ENCODE measurements at regions not wholly inside any gene's neighbourhood (a gene's known extent, or its start where the extent isn't known, plus 50 kb on each side); places are given as distances from the start of the nearest gene placed in this dataset.

DNA sequence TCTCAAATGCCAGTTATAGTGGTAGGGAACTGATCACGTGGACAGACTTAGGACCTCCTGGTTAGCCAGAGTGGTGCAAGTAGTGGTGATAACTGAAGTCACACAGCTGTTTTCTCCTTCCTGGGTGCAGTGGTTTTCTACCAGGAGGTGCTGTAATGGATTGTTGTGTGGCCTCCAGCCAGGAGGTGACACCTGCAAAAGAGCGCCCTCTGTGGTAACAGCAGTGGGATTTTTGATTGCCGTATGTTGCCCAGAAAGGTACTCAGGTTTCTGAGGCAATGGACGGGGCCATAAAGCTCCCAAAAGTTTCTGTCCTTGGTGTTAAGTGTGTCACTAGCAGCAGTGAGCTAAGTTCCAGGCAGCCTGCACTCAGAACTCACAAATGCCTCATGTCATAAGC, 1358.1 kb upstream of the DDX18 start:
- Histone ChIP-seq H3K4me3 (no peak overlapping the region), H3K27ac (no peak overlapping the region), H3K27me3 (no peaks in the 10 kb centered on the region), H3K4me1 (no peaks in the 10 kb centered on the region), H3K36me3 (no peaks in the 10 kb centered on the region), H3K9me3 (peaks cover 0 to 21% (median 0%) of the 10 kb centered on the region in 3 donors)
- no peak for DNase-seq
- no peak for TF ChIP-seq POLR2A (IDR thresholded peaks at IDR 0.05)
- TF ChIP-seq, protein P1, sequence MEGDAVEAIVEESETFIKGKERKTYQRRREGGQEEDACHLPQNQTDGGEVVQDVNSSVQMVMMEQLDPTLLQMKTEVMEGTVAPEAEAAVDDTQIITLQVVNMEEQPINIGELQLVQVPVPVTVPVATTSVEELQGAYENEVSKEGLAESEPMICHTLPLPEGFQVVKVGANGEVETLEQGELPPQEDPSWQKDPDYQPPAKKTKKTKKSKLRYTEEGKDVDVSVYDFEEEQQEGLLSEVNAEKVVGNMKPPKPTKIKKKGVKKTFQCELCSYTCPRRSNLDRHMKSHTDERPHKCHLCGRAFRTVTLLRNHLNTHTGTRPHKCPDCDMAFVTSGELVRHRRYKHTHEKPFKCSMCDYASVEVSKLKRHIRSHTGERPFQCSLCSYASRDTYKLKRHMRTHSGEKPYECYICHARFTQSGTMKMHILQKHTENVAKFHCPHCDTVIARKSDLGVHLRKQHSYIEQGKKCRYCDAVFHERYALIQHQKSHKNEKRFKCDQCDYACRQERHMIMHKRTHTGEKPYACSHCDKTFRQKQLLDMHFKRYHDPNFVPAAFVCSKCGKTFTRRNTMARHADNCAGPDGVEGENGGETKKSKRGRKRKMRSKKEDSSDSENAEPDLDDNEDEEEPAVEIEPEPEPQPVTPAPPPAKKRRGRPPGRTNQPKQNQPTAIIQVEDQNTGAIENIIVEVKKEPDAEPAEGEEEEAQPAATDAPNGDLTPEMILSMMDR (IDR thresholded peaks at IDR 0.05): no peak
- WGBS, 2 donors: 78 to 81% methylated on average over 3 to 4 of the region's 4 CpGs
- intact Hi-C loops (cut with DNase I): no loop called here

DNA sequence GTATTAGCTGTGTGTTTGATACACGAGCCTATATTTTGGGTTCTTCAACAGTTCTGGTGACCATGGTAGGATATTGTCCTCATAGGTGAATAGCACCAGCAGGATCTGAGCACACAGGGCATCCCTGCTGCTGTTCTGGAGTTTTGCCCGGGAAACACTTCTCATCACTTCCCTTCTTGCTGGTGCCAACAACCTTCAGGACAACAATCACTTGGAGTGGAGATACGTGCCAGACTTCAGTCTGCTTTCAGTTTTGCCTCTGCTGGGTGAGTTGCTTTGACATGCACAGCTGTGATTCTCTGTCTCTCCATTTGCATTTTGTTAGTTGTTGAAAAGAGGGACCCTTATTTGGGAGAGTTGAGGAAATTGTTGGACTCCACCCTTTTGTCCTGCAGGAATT, 1347.2 kb upstream of the DDX18 start:
- WGBS, 2 donors: 13 to 39% methylated on average over 2 of the region's 3 CpGs
- DNase-seq: no peak
- TF ChIP-seq, protein P1 (IDR thresholded peaks at IDR 0.05): no peak
- no peak for TF ChIP-seq POLR2A (IDR thresholded peaks at IDR 0.05)
- no peaks in the 10 kb centered on the region for H3K36me3 ChIP-seq
- H3K27ac ChIP-seq: no peak overlapping the region
- H3K4me1 ChIP-seq: no peaks in the 10 kb centered on the region
- H3K4me3 ChIP-seq: no peak overlapping the region
- intact Hi-C loops (cut with DNase I): no loop called here
- no peaks in the 10 kb centered on the region for H3K27me3 ChIP-seq
- peaks cover 0 to 14% (median 11%) of the 10 kb centered on the region in 3 donors for H3K9me3 ChIP-seq

DNA sequence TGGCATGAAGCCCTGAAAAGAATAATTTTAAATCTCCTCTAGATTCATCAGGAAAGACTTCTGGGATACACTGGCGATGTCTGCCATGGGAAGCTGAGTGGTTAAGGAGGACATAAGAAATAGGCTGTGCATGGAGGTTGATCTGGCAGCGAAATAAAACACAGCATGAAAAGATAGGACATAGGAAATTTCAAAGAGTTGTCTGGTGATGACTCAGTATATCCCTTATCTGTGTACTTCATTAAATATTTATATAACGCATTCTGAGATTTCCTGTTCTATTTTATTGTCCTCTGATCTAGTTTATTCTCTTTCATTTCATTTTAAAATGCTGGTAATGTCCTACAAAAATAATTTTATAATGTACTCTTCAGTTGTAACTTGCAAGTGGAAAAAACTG, 1337.3 kb upstream of the DDX18 start:
- no peak overlapping the region for H3K4me3 ChIP-seq
- no peak overlapping the region for H3K27ac ChIP-seq
- H3K27me3 ChIP-seq: no peaks in the 10 kb centered on the region
- TF ChIP-seq POLR2A (IDR thresholded peaks at IDR 0.05): no peak
- TF ChIP-seq, protein P1 (IDR thresholded peaks at IDR 0.05): no peak
- WGBS, 2 donors: 63 to 66% methylated on average over 3 of the region's 3 CpGs
- intact Hi-C loops (cut with DNase I): no loop called here
- H3K36me3 ChIP-seq: no peaks in the 10 kb centered on the region
- no peak for DNase-seq
- H3K9me3 ChIP-seq: no peaks in the 10 kb centered on the region
- no peaks in the 10 kb centered on the region for H3K4me1 ChIP-seq

DNA sequence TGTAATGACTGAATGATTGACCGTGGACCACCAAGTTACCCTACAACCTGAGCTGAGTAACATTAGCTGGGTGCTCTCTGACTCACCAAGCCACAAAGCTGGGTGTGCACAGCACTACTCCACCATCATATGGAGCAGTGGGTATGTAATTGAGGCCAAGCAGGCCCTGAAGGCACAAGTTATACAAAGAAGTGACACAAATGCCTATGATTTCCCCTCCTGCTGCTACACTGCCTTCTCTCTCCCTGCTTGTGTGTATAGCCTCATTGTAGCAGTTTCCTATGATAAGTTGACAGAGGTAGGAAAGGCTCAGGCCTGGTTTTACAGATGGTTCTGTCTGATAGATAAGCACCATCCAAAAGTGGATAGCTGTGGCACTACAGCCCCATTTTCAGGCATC, 1327.2 kb upstream of the DDX18 start:
- no peaks in the 10 kb centered on the region for H3K36me3 ChIP-seq
- no peak overlapping the region for H3K27ac ChIP-seq
- no peaks in the 10 kb centered on the region for H3K4me1 ChIP-seq
- H3K4me3 ChIP-seq: no peak overlapping the region
- 70 to 85% methylated on average over 1 of the region's 1 CpG for WGBS, 2 donors
- no peak for DNase-seq
- H3K27me3 ChIP-seq: no peaks in the 10 kb centered on the region
- TF ChIP-seq POLR2A (IDR thresholded peaks at IDR 0.05): no peak
- TF ChIP-seq, protein P1 (IDR thresholded peaks at IDR 0.05): no peak
- intact Hi-C loops (cut with DNase I): no loop called here
- H3K9me3 ChIP-seq: peaks cover 0 to 21% (median 12%) of the 10 kb centered on the region in 3 donors

DNA sequence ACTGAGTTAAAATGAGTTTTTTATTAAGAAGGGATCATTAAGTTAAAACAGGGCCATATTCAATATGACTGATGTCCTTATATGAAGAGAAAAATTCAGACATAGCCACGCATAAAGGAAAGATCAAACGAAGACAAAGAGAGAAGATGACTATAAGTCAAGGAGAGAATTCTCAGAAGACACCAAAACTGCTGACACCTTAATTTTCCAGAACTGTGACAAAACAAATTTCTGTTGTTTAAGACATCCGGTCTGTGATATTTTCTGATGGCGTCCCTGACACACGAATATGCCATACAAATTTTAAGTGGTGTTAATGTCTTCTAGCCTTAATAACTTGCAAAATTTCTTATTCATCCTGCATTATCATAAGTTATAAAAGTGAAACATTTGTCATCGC, 1325.2 kb upstream of the DDX18 start:
- no peaks in the 10 kb centered on the region for H3K36me3 ChIP-seq
- H3K27ac ChIP-seq: no peak overlapping the region
- no peaks in the 10 kb centered on the region for H3K27me3 ChIP-seq
- no peaks in the 10 kb centered on the region for H3K4me1 ChIP-seq
- no peak for DNase-seq
- peaks cover 0 to 18% (median 8%) of the 10 kb centered on the region in 3 donors for H3K9me3 ChIP-seq
- TF ChIP-seq POLR2A (IDR thresholded peaks at IDR 0.05): no peak
- TF ChIP-seq, protein P1 (IDR thresholded peaks at IDR 0.05): no peak
- intact Hi-C loops (cut with DNase I): no loop called here
- H3K4me3 ChIP-seq: no peak overlapping the region
- WGBS, 2 donors: 75 to 78% methylated on average over 6 of the region's 6 CpGs
